ENCODE measurements at regions not wholly inside any gene's neighbourhood (a gene's known extent, or its start where the extent isn't known, plus 50 kb on each side); places are given as distances from the start of the nearest gene placed in this dataset.
"Not testable (repeated sequence)": the region's sequence is repeated elsewhere in the genome, so short reads cannot be mapped to it uniquely, and the experiment has no call there.

DNA sequence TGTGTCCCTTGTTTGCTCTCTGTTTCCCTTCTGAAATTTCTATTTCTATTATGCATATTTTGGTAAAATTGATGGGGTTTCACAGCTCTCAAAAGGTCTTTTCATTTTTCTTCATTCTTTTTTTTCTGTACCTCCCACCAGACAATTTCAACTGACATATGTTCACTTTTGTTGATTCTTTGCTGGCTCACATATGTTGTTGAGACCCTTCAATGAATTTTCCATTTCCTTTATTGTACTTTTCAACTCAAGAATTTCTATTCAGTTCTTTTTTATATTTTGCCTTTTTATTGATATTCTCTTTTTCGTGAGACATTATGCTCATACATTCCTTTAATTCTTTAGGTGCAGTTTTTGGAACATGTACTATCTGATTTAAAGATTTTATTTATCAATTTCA is 102.6 kb upstream of the GRIK1 start:
- no peak overlapping the region for H3K27ac ChIP-seq (ENCODE audit: low read depth, low read length)
- no peaks in the 10 kb centered on the region for H3K9me3 ChIP-seq (ENCODE audit: control insufficient read depth, insufficient read depth, low read length)
- H3K4me1 ChIP-seq (ENCODE audit: control insufficient read depth, insufficient read depth, low read length), result no peaks in the 10 kb centered on the region

DNA sequence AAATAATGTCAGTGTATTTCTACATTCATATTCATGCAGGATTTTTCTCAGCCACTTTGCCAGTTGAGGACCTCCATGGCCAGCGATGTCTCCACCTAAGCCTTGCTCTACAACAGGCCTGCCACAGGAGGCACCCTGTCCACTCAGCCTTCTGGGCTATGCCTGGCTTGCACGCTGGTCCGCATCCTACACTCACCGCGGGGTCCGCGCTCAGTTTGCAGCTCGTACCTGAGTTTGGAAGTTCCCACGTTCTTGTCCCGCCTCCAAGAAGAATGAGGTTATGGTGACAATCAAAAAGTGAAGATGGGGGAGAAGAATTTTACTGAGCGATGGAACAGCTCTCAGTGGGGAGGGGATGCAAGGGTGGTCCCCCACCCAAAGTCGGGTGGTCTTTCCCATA is 93.6 kb upstream of the GRIK1 start:
- H3K4me1 ChIP-seq (ENCODE audit: control insufficient read depth, insufficient read depth, low read length), result 0 out of 2 replicates have a peak, but pooled peaks cover 6% of the 10 kb centered on the region
- H3K9me3 ChIP-seq (ENCODE audit: control insufficient read depth, insufficient read depth, low read length), result peaks cover 10% of the 10 kb centered on the region; the same call in 1 of the 2 replicates
- no peak overlapping the region for H3K27ac ChIP-seq (ENCODE audit: low read depth, low read length)
- no peaks in the 10 kb centered on the region for H3K27me3 ChIP-seq (ENCODE audit: control insufficient read depth, insufficient read depth, low read length)
- H3K9ac ChIP-seq (ENCODE audit: low read depth, low read length), result no peak overlapping the region
- no peak overlapping the region for H3K4me3 ChIP-seq (ENCODE audit: low read depth, low read length)
- H3K36me3 ChIP-seq (ENCODE audit: control insufficient read depth, insufficient read depth, low read length), result no peaks in the 10 kb centered on the region

More for the DNA sequence above, 102.6 kb upstream of the GRIK1 start:
- Histone ChIP-seq H3K9ac (ENCODE audit: low read depth, low read length) (no peak overlapping the region), H3K27me3 (ENCODE audit: control insufficient read depth, insufficient read depth, low read length) (no peaks in the 10 kb centered on the region), H3K36me3 (ENCODE audit: control insufficient read depth, insufficient read depth, low read length) (no peaks in the 10 kb centered on the region), H3K4me3 (ENCODE audit: low read depth, low read length) (no peak overlapping the region)

DNA sequence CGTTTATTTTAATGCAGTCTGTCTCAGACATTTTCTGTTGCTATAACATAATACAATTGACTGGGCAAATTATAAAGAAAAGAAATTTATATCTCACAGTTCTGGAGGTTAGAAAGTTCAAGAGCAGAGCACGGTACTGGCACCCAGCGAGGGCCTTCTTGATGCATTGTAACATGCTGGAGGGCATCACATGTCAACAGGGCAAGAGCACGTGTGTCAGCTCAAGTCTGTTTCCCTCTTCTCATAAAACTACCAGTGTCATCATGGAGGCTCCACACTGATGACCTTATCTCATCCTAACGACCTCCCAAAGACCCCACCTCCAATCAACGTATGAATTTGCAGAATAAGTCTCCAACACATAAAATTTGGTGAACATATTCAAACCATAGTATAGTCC is 90.6 kb upstream of the GRIK1 start:
- Histone ChIP-seq H3K4me3 (ENCODE audit: low read depth, low read length) (no peak overlapping the region), H3K9me3 (ENCODE audit: control insufficient read depth, insufficient read depth, low read length) (peaks cover 10% of the 10 kb centered on the region; the same call in 1 of the 2 replicates), H3K27ac (ENCODE audit: low read depth, low read length) (no peak overlapping the region), H3K9ac (ENCODE audit: low read depth, low read length) (no peak overlapping the region), H3K4me1 (ENCODE audit: control insufficient read depth, insufficient read depth, low read length) (0 out of 2 replicates have a peak, but pooled peaks cover 9% of the 10 kb centered on the region), H3K27me3 (ENCODE audit: control insufficient read depth, insufficient read depth, low read length) (no peaks in the 10 kb centered on the region), H3K36me3 (ENCODE audit: control insufficient read depth, insufficient read depth, low read length) (no peaks in the 10 kb centered on the region)

DNA sequence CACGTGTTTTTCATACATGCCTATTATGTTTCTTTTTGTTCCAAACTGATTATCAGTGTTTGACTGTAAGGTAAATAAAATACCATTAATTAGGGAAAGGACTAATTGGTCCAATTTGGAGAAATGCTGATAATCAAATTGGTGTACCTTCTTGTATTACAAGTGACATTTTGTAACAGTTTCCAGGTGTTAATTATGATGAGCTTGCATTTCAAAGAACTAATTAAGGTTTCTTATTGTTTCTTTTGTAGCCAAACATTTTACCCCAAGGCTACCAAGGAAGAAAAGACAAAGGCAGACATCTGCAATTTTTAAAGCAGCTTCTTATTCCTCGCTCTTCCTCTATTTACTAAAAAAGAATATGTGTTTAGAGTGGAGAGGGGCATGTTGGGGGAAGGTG is 88.7 kb upstream of the GRIK1 start:
- H3K9ac ChIP-seq (ENCODE audit: low read depth, low read length), result no peak overlapping the region
- no peak overlapping the region for H3K27ac ChIP-seq (ENCODE audit: low read depth, low read length)
- H3K4me1 ChIP-seq (ENCODE audit: control insufficient read depth, insufficient read depth, low read length), result 0 out of 2 replicates have a peak, but pooled peaks cover 9% of the 10 kb centered on the region
- no peak overlapping the region for H3K4me3 ChIP-seq (ENCODE audit: low read depth, low read length)
- peaks cover 8% of the 10 kb centered on the region; the same call in 1 of the 2 replicates for H3K9me3 ChIP-seq (ENCODE audit: control insufficient read depth, insufficient read depth, low read length)
- no peaks in the 10 kb centered on the region for H3K36me3 ChIP-seq (ENCODE audit: control insufficient read depth, insufficient read depth, low read length)
- no peaks in the 10 kb centered on the region for H3K27me3 ChIP-seq (ENCODE audit: control insufficient read depth, insufficient read depth, low read length)

DNA sequence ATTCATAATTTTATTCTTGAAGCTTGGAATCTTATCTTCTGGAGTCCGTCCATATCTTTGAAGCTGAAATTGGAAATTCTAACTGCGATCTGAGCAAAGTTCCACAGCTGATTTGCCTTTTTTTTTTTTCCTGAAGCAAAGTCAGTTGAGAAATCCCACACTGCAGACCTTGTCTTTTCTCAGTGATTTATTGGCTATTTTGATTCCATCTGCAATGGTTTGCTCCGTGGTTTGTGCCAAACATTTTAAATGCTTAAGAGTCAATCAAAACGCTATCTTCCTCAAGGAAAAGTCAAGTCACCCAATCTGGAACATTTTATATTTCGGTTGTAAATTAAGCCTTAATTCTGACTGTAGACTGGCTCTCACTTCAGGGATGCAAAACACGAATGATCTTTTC is 88.2 kb upstream of the GRIK1 start:
- no peaks in the 10 kb centered on the region for H3K36me3 ChIP-seq (ENCODE audit: control insufficient read depth, insufficient read depth, low read length)
- H3K27ac ChIP-seq (ENCODE audit: low read depth, low read length), result no peak overlapping the region
- H3K9ac ChIP-seq (ENCODE audit: low read depth, low read length), result no peak overlapping the region
- H3K4me3 ChIP-seq (ENCODE audit: low read depth, low read length), result no peak overlapping the region
- 0 out of 2 replicates have a peak, but pooled peaks cover 2% of the 10 kb centered on the region for H3K9me3 ChIP-seq (ENCODE audit: control insufficient read depth, insufficient read depth, low read length)
- no peaks in the 10 kb centered on the region for H3K27me3 ChIP-seq (ENCODE audit: control insufficient read depth, insufficient read depth, low read length)
- 0 out of 2 replicates have a peak, but pooled peaks cover 9% of the 10 kb centered on the region for H3K4me1 ChIP-seq (ENCODE audit: control insufficient read depth, insufficient read depth, low read length)

DNA sequence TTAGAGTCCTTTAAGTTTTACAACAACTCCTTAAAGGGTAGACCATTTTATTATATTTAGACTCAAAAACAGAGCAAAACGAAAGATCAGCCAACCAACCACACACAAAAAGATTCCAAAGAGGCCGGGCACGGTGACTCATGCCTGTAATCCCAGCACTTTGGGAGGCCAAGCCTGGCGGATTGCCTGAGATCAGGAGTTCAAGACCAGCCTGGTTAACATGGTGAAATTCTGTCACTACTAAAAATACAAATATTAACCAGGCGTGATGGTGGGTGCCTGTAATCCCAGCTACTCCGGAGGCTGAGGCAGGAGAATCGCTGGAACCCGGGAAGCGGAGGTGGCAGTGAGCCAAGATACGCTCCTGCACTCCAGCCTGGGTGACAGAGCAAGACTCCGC is 83.3 kb upstream of the GRIK1 start:
- H3K36me3 ChIP-seq (ENCODE audit: control insufficient read depth, insufficient read depth, low read length); H3K9ac ChIP-seq (ENCODE audit: low read depth, low read length); H3K4me3 ChIP-seq (ENCODE audit: low read depth, low read length); H3K4me1 ChIP-seq (ENCODE audit: control insufficient read depth, insufficient read depth, low read length); H3K27ac ChIP-seq (ENCODE audit: low read depth, low read length); H3K27me3 ChIP-seq (ENCODE audit: control insufficient read depth, insufficient read depth, low read length); H3K9me3 ChIP-seq (ENCODE audit: control insufficient read depth, insufficient read depth, low read length): not testable (repeated sequence)

DNA sequence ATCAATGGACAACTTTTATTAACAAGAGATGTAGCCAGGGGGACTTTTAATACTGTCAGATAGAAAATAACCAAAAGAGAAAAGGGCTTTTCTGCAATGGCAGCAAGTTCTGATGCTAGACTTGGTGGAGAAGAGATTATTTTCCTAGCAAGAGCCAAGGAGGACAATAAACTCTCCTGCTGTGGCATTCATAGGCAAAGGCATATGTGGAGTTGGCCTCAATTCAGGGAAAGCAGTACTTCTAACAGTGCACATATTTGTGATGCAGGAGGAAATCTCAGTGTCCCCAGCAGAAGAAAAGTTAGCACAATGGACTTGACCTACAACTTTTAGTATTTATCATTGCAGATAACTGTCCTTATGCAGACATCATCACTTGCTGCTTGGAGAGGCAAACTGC is 75.1 kb upstream of the GRIK1 start:
- Histone ChIP-seq H3K27ac (ENCODE audit: low read depth, low read length) (no peak overlapping the region), H3K27me3 (ENCODE audit: control insufficient read depth, insufficient read depth, low read length) (no peaks in the 10 kb centered on the region), H3K9ac (ENCODE audit: low read depth, low read length) (no peak overlapping the region), H3K36me3 (ENCODE audit: control insufficient read depth, insufficient read depth, low read length) (no peaks in the 10 kb centered on the region), H3K9me3 (ENCODE audit: control insufficient read depth, insufficient read depth, low read length) (0 out of 2 replicates have a peak, but pooled peaks cover 9% of the 10 kb centered on the region), H3K4me1 (ENCODE audit: control insufficient read depth, insufficient read depth, low read length) (peaks cover 11% of the 10 kb centered on the region), H3K4me3 (ENCODE audit: low read depth, low read length) (no peak overlapping the region)

DNA sequence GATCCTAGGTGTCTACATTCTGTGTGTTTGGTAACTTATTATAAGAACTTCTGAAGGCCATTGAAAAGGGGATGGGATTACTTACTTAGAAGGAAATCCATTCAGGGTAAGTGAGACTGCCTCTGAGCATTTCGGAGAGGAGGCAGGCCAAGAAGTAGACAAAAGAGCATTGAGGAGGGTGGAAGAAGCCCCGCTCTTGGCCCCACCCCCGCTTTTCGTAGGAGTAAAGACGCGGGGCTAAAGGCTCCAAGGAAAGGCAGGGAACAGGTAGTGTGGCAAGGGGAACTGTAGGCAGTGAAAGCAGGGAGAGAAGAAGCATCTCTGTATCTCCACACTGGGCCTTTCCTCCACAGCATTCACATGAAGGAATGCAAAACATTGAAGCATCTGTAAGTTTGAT is 51.8 kb upstream of the GRIK1 start:
- no peaks in the 10 kb centered on the region for H3K9me3 ChIP-seq (ENCODE audit: control insufficient read depth, insufficient read depth, low read length)
- H3K36me3 ChIP-seq (ENCODE audit: control insufficient read depth, insufficient read depth, low read length), result no peaks in the 10 kb centered on the region
- no peak overlapping the region for H3K4me3 ChIP-seq (ENCODE audit: low read depth, low read length)
- peaks cover 7% of the 10 kb centered on the region; the same call in 1 of the 2 replicates for H3K4me1 ChIP-seq (ENCODE audit: control insufficient read depth, insufficient read depth, low read length)
- no peak overlapping the region for H3K9ac ChIP-seq (ENCODE audit: low read depth, low read length)
- H3K27me3 ChIP-seq (ENCODE audit: control insufficient read depth, insufficient read depth, low read length), result no peaks in the 10 kb centered on the region
- no peak overlapping the region for H3K27ac ChIP-seq (ENCODE audit: low read depth, low read length)

DNA sequence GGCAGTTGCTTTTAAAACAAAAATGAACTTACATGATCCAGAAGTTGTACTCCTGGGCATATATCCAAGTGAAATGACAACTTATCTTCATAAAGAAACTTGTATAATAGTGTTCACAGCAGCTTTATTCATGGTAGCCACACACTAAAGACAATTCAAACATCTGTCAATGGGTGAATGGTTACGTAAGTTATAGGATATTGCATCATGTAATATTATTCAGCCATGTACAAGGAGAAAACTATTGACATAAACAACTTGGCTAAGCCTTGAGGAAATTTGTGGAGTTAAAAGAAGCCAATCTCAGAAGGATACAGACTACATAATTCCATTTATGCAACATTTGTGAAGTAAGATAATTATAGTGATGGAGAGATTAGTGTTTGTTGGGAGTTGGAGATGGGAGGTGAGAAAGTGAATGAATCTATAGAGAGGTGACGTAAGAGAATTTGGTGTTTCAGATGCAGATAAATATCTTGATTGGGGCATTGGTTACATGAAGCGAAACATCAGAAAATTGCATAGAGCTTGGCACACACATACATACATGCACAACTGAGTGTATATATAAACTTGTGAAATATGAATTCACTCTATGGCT is 49.9 kb upstream of the GRIK1 start:
- Histone ChIP-seq H3K9ac (ENCODE audit: low read depth, low read length) (no peak overlapping the region), H3K27me3 (ENCODE audit: control insufficient read depth, insufficient read depth, low read length) (no peaks in the 10 kb centered on the region), H3K9me3 (ENCODE audit: control insufficient read depth, insufficient read depth, low read length) (peaks cover 11% of the 10 kb centered on the region), H3K27ac (ENCODE audit: low read depth, low read length) (no peak overlapping the region), H3K4me1 (ENCODE audit: control insufficient read depth, insufficient read depth, low read length) (peaks cover 7% of the 10 kb centered on the region; the same call in 1 of the 2 replicates), H3K36me3 (ENCODE audit: control insufficient read depth, insufficient read depth, low read length) (no peaks in the 10 kb centered on the region), H3K4me3 (ENCODE audit: low read depth, low read length) (no peak overlapping the region)

Measured in HUES48 (cell line).